ENCODE measurements at regions not wholly inside any gene's neighbourhood (a gene's known extent, or its start where the extent isn't known, plus 50 kb on each side); places are given as distances from the start of the nearest gene placed in this dataset.

- Mint-ChIP-seq H3K36me3 (ENCODE audit: low read depth) (no peaks in the 10 kb centered on the region), H3K9me3 (peaks cover 5% of the 10 kb centered on the region), H3K27me3 (ENCODE audit: low read depth) (peaks cover 11% of the 10 kb centered on the region), H3K4me3 (no peak overlapping the region), H3K27ac (no peak overlapping the region), H3K4me1 (no peaks in the 10 kb centered on the region)
- TF ChIP-seq CTCF (IDR thresholded peaks at IDR 0.05; ENCODE audit: unreplicated experiment in 3 of 3) = no peak
These were observed 123.2 kb upstream of the PRNP start for GRCh38 chr20:4563031-4563430.

GRCh38 chr20:4560667-4561066 is 125.6 kb upstream of the PRNP start:
- H3K27me3 Mint-ChIP-seq (ENCODE audit: low read depth) = peaks cover 11% of the 10 kb centered on the region
- TF ChIP-seq CTCF (IDR thresholded peaks at IDR 0.05; ENCODE audit: unreplicated experiment in 3 of 3) = no peak
- peaks cover 6% of the 10 kb centered on the region for H3K9me3 Mint-ChIP-seq
- no peaks in the 10 kb centered on the region for H3K4me1 Mint-ChIP-seq
- no peaks in the 10 kb centered on the region for H3K36me3 Mint-ChIP-seq (ENCODE audit: low read depth)
- H3K4me3 Mint-ChIP-seq = no peak overlapping the region
- no peak overlapping the region for H3K27ac Mint-ChIP-seq

GRCh38 chr20:4559906-4560305 is 126.3 kb upstream of the PRNP start:
- Mint-ChIP-seq H3K4me1 (no peaks in the 10 kb centered on the region), H3K4me3 (no peak overlapping the region), H3K36me3 (ENCODE audit: low read depth) (no peaks in the 10 kb centered on the region), H3K9me3 (peaks cover 6% of the 10 kb centered on the region), H3K27ac (no peak overlapping the region), H3K27me3 (ENCODE audit: low read depth) (peaks cover 11% of the 10 kb centered on the region)
- no peak for TF ChIP-seq CTCF (IDR thresholded peaks at IDR 0.05; ENCODE audit: unreplicated experiment in 3 of 3)

GRCh38 chr20:4559106-4559505 is 127.2 kb upstream of the PRNP start:
- H3K27me3 Mint-ChIP-seq (ENCODE audit: low read depth) = peaks cover 11% of the 10 kb centered on the region
- no peak overlapping the region for H3K27ac Mint-ChIP-seq
- H3K36me3 Mint-ChIP-seq (ENCODE audit: low read depth) = no peaks in the 10 kb centered on the region
- peaks cover 6% of the 10 kb centered on the region for H3K9me3 Mint-ChIP-seq
- H3K4me3 Mint-ChIP-seq = no peak overlapping the region
- no peak for TF ChIP-seq CTCF (IDR thresholded peaks at IDR 0.05; ENCODE audit: unreplicated experiment in 3 of 3)
- H3K4me1 Mint-ChIP-seq = no peaks in the 10 kb centered on the region

- Mint-ChIP-seq H3K27me3 (ENCODE audit: low read depth) (peaks cover 19% of the 10 kb centered on the region), H3K4me3 (no peak overlapping the region), H3K36me3 (ENCODE audit: low read depth) (no peaks in the 10 kb centered on the region), H3K4me1 (no peaks in the 10 kb centered on the region), H3K9me3 (peaks cover 3% of the 10 kb centered on the region), H3K27ac (no peak overlapping the region)
- TF ChIP-seq CTCF (IDR thresholded peaks at IDR 0.05; ENCODE audit: unreplicated experiment in 3 of 3) = no peak
These were observed 129.5 kb upstream of the PRNP start for GRCh38 chr20:4556781-4557180.

GRCh38 chr20:4555188-4555890 is 130.9 kb upstream of the PRNP start:
- Mint-ChIP-seq H3K36me3 (ENCODE audit: low read depth) (no peaks in the 10 kb centered on the region), H3K27ac (no peak overlapping the region), H3K4me3 (no peak overlapping the region), H3K4me1 (no peaks in the 10 kb centered on the region), H3K9me3 (peaks cover 3% of the 10 kb centered on the region), H3K27me3 (ENCODE audit: low read depth) (peaks cover 26% of the 10 kb centered on the region)
- no peak for TF ChIP-seq CTCF (IDR thresholded peaks at IDR 0.05; ENCODE audit: unreplicated experiment in 3 of 3)
